ENCODE measurements at regions not wholly inside any gene's neighbourhood (a gene's known extent, or its start where the extent isn't known, plus 50 kb on each side); places are given as distances from the start of the nearest gene placed in this dataset.

DNA sequence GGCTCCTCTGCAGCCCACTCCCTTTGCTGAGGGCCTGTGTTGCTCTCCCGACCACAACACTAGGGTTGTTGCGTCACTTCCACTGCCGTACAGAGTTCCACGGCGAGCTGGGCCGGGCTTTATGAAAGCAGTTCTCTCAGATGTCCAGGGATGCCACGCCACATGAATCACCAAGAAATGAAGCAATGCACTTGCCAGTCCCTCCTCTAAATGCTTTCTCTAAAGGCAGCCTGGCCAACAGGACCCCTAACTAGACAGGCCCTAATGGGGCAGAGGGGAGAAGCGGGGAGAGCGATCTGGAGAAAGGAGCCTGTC is 188.7 kb downstream of the CTTN start:
- H3K4me3 ChIP-seq (ENCODE audit: control insufficient read depth in 1 of 7, extremely low read depth in 1 of 7, insufficient read depth in 4 of 7, low read depth in 2 of 7, low read length in 6 of 7), result no peak overlapping the region
- 100% methylated on average over 2 of the region's 9 CpGs for WGBS (ENCODE audit: insufficient coverage)
- H3K4me1 ChIP-seq (ENCODE audit: control extremely low read depth in 1 of 4, control insufficient read depth in 4 of 4, insufficient read depth in 4 of 4, low read length in 3 of 4), result peaks cover 0 to 7% (median 0%) of the 10 kb centered on the region in 4 experiments
- no peak for DNase-seq
- CTCF ChIA-PET, result no interaction called here
- H3K27ac ChIP-seq (ENCODE audit: insufficient read depth in 1 of 2, low read depth in 1 of 2, low read length in 2 of 2, poor library complexity in 1 of 2, severe bottlenecking in 2 of 2), result no peak overlapping the region
- peaks cover 0 to 4% (median 0%) of the 10 kb centered on the region in 5 experiments for H3K9me3 ChIP-seq (ENCODE audit: control extremely low read depth in 1 of 5, control insufficient read depth in 4 of 5, insufficient read depth in 2 of 5, low read depth in 1 of 5, low read length in 4 of 5)
- H3K36me3 ChIP-seq (ENCODE audit: control insufficient read depth in 4 of 4, insufficient read depth in 4 of 4, low read length in 3 of 4), result no peaks in the 10 kb centered on the region
- POLR2A ChIA-PET, result no interaction called here
- peaks cover 0 to 16% (median 5%) of the 10 kb centered on the region in 5 experiments for H3K27me3 ChIP-seq (replicated peaks in 2 of 5; ENCODE audit: control insufficient read depth in 4 of 5, insufficient read depth in 5 of 5, low read length in 4 of 5)

DNA sequence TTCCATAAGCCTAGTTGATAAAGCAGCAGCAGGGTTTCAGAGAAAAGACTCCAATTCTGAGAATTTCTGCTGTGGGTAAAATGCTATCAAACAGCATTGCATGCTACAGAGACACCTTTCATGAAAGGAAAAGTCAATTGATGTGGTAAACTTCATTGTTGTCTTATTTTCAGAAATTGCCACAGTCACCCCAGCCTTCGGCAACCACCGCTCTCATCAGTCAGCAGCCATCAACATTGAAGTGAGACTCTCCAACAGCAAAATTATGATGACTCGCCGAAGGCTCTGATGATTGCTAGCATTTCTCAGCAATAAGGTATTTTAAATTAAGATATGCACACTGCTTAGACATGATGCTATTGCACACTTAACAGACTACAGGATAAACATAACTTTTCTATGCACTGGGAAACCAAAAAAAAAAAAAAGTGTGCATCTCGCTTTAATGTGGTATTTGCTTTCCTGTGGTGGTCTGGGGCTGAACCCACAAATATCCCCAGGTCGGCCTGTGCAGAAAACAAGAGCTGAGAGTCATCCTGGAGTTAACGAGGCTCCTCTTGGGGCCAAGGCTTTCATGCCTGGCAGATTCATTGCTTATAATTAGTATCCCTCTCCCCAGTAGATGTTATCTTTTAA is 192.1 kb downstream of the CTTN start:
- Histone ChIP-seq H3K27me3 (replicated peaks in 2 of 5; ENCODE audit: control insufficient read depth in 4 of 5, insufficient read depth in 5 of 5, low read length in 4 of 5) (peaks cover 0 to 16% (median 5%) of the 10 kb centered on the region in 5 experiments), H3K27ac (ENCODE audit: insufficient read depth in 1 of 2, low read depth in 1 of 2, low read length in 2 of 2, poor library complexity in 1 of 2, severe bottlenecking in 2 of 2) (no peak overlapping the region), H3K4me1 (ENCODE audit: control extremely low read depth in 1 of 4, control insufficient read depth in 4 of 4, insufficient read depth in 4 of 4, low read length in 3 of 4) (peaks cover 0 to 16% (median 2%) of the 10 kb centered on the region in 4 experiments), H3K9me3 (ENCODE audit: control extremely low read depth in 1 of 5, control insufficient read depth in 4 of 5, insufficient read depth in 2 of 5, low read depth in 1 of 5, low read length in 4 of 5) (peaks cover 0 to 4% (median 0%) of the 10 kb centered on the region in 5 experiments), H3K36me3 (ENCODE audit: control insufficient read depth in 4 of 4, insufficient read depth in 4 of 4, low read length in 3 of 4) (no peaks in the 10 kb centered on the region), H3K4me3 (ENCODE audit: control insufficient read depth in 1 of 7, extremely low read depth in 1 of 7, insufficient read depth in 4 of 7, low read depth in 2 of 7, low read length in 6 of 7) (no peak overlapping the region)
- WGBS (ENCODE audit: insufficient coverage), result 64% methylated on average over 5 of the region's 7 CpGs
- CTCF ChIA-PET, result interaction anchor here (0.7 kb wide), 1 partner anchor 126 kb away, joined by 4 read pairs; no protein-coding TSS in a partner anchor
- DNase-seq, result peak in 2 of 3 donors; percentile 54 to 66
- POLR2A ChIA-PET, result interaction anchor here (0.6 to 0.7 kb wide), 3 partner anchors 8 to 36 kb away, joined by 3 to 7 read pairs (median 4); no protein-coding TSS in a partner anchor

DNA sequence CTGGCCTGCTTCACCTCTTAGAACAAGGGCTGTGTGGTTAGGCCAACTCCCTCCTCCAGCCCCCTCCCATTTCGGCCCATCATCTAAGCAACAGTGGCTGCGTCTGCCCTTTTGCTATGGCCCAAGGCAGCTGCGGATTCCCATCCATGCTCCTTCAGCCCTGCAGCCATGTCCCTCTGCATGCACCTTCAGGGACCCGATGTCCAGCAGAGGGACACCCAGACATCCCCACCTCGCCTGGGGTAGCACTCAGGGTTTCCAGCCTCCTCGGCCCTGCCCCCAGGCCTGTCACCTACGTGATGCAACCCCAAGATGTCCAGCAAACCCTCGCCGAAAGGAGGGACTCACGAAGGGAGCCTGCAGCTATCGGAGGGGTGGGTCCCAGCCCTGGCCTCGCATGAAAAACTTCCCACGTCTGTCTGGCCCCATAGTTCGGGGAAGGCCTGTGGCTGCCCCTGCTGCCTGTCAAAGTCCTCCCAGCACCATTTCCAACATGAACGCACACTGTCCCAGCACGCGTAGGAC is 194.4 kb downstream of the CTTN start:
- H3K36me3 ChIP-seq (ENCODE audit: control insufficient read depth in 4 of 4, insufficient read depth in 4 of 4, low read length in 3 of 4), result no peaks in the 10 kb centered on the region
- CTCF ChIA-PET, result interaction anchor here (1.2 kb wide), 1 partner anchor 162 kb away, joined by 3 read pairs; no protein-coding TSS in a partner anchor
- WGBS (ENCODE audit: insufficient coverage), result 94% methylated on average over 13 of the region's 17 CpGs
- H3K27me3 ChIP-seq (replicated peaks in 2 of 5; ENCODE audit: control insufficient read depth in 4 of 5, insufficient read depth in 5 of 5, low read length in 4 of 5), result peaks cover 0 to 10% (median 5%) of the 10 kb centered on the region in 5 experiments
- POLR2A ChIA-PET, result no interaction called here
- no peak overlapping the region for H3K27ac ChIP-seq (ENCODE audit: insufficient read depth in 1 of 2, low read depth in 1 of 2, low read length in 2 of 2, poor library complexity in 1 of 2, severe bottlenecking in 2 of 2)
- H3K9me3 ChIP-seq (ENCODE audit: control extremely low read depth in 1 of 5, control insufficient read depth in 4 of 5, insufficient read depth in 2 of 5, low read depth in 1 of 5, low read length in 4 of 5), result peaks cover 0 to 4% (median 0%) of the 10 kb centered on the region in 5 experiments
- H3K4me3 ChIP-seq (ENCODE audit: control insufficient read depth in 1 of 7, extremely low read depth in 1 of 7, insufficient read depth in 4 of 7, low read depth in 2 of 7, low read length in 6 of 7), result no peak overlapping the region
- peaks cover 0 to 22% (median 5%) of the 10 kb centered on the region in 4 experiments for H3K4me1 ChIP-seq (ENCODE audit: control extremely low read depth in 1 of 4, control insufficient read depth in 4 of 4, insufficient read depth in 4 of 4, low read length in 3 of 4)
- no peak for DNase-seq

DNA sequence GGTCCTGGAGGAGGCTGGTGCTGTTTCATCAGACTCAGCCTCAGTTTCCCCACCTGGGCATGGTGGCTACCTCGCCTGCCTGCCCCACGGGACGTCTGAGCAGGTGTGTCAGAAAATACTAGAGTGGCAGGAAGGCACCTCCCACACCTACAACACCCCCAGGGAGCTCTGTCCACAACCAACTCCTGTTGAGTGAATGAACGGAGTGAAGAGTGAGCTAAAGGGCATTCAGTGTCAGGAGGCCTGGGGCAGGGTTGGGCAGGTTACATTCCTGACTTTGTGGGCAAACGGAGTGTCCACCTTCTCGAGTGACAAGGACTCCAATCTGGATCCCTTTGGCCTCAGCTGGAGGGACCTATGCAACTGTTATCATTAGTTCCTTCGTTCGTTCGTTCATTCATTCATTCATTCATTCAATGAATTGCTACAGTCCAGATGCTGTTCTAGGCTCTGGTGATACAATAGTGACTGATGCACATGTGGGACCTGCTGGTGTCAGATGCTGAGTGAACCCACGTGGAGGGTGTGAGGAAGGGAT is 195.2 kb downstream of the CTTN start:
- Histone ChIP-seq H3K4me3 (ENCODE audit: control insufficient read depth in 1 of 7, extremely low read depth in 1 of 7, insufficient read depth in 4 of 7, low read depth in 2 of 7, low read length in 6 of 7) (no peak overlapping the region), H3K4me1 (ENCODE audit: control extremely low read depth in 1 of 4, control insufficient read depth in 4 of 4, insufficient read depth in 4 of 4, low read length in 3 of 4) (peaks cover 0 to 22% (median 5%) of the 10 kb centered on the region in 4 experiments), H3K27ac (ENCODE audit: insufficient read depth in 1 of 2, low read depth in 1 of 2, low read length in 2 of 2, poor library complexity in 1 of 2, severe bottlenecking in 2 of 2) (no peak overlapping the region), H3K27me3 (replicated peaks in 2 of 5; ENCODE audit: control insufficient read depth in 4 of 5, insufficient read depth in 5 of 5, low read length in 4 of 5) (peaks cover 0 to 10% (median 5%) of the 10 kb centered on the region in 5 experiments), H3K9me3 (ENCODE audit: control extremely low read depth in 1 of 5, control insufficient read depth in 4 of 5, insufficient read depth in 2 of 5, low read depth in 1 of 5, low read length in 4 of 5) (peaks cover 0 to 4% (median 0%) of the 10 kb centered on the region in 5 experiments), H3K36me3 (ENCODE audit: control insufficient read depth in 4 of 4, insufficient read depth in 4 of 4, low read length in 3 of 4) (no peaks in the 10 kb centered on the region)
- ChIA-PET CTCF (interaction anchor here (1.2 to 1.9 kb wide), 2 partner anchors 9 to 161 kb away, joined by 3 to 5 read pairs; no protein-coding TSS in a partner anchor), POLR2A (no interaction called here)
- no peak for DNase-seq
- WGBS (ENCODE audit: insufficient coverage), result 76% methylated on average over 5 of the region's 10 CpGs

DNA sequence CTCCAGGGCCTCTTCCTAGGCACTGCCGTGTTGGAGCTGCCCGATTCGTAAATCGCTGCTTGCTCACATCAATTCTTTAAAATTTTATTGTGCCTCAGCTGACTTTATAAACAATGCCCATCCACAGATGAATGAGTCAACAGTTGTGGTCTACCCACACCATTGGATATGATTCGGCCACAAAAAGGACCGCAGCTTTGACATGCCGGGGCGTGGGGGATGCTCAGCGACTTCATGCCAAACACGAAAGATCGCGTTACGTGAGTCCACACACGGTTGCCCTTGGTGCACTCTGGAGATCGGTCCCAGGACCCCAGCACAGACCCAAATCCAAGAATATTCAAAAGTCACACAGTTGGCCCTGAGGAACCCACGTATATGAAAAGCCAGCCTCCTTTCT is 195.7 kb downstream of the CTTN start:
- H3K9me3 ChIP-seq (ENCODE audit: control extremely low read depth in 1 of 5, control insufficient read depth in 4 of 5, insufficient read depth in 2 of 5, low read depth in 1 of 5, low read length in 4 of 5), result peaks cover 0 to 3% (median 0%) of the 10 kb centered on the region in 5 experiments
- no peak for DNase-seq
- peaks cover 0 to 22% (median 5%) of the 10 kb centered on the region in 4 experiments for H3K4me1 ChIP-seq (ENCODE audit: control extremely low read depth in 1 of 4, control insufficient read depth in 4 of 4, insufficient read depth in 4 of 4, low read length in 3 of 4)
- POLR2A ChIA-PET, result no interaction called here
- CTCF ChIA-PET, result interaction anchor here (1.9 kb wide), 1 partner anchor 9 kb away, joined by 5 read pairs; no protein-coding TSS in a partner anchor
- H3K36me3 ChIP-seq (ENCODE audit: control insufficient read depth in 4 of 4, insufficient read depth in 4 of 4, low read length in 3 of 4), result no peaks in the 10 kb centered on the region
- peaks cover 0 to 9% (median 5%) of the 10 kb centered on the region in 5 experiments for H3K27me3 ChIP-seq (replicated peaks in 2 of 5; ENCODE audit: control insufficient read depth in 4 of 5, insufficient read depth in 5 of 5, low read length in 4 of 5)
- no peak overlapping the region for H3K4me3 ChIP-seq (ENCODE audit: control insufficient read depth in 1 of 7, extremely low read depth in 1 of 7, insufficient read depth in 4 of 7, low read depth in 2 of 7, low read length in 6 of 7)
- WGBS (ENCODE audit: insufficient coverage), result 88% methylated on average over 15 of the region's 16 CpGs
- no peak overlapping the region for H3K27ac ChIP-seq (ENCODE audit: insufficient read depth in 1 of 2, low read depth in 1 of 2, low read length in 2 of 2, poor library complexity in 1 of 2, severe bottlenecking in 2 of 2)

DNA sequence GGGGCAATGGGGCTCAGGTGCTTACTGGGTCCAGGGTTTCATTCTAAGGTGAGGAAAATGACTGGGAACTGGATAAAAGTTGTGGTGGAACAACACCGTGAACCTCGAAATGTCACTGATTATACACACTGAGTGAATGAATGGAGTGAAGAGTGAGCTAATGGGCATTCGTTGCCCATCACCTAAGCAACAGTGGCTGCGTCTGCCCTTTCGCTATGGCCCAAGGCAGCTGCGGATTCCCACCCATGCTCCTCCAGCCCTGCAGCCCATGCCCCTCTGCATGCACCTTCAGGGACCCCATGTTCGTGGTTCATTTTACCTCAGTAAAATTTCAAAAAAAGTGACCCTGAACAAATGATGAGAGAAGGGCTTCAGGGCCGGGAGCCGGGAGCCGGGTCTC is 196.3 kb downstream of the CTTN start:
- Histone ChIP-seq H3K4me3 (ENCODE audit: control insufficient read depth in 1 of 7, extremely low read depth in 1 of 7, insufficient read depth in 4 of 7, low read depth in 2 of 7, low read length in 6 of 7) (no peak overlapping the region), H3K27ac (ENCODE audit: insufficient read depth in 1 of 2, low read depth in 1 of 2, low read length in 2 of 2, poor library complexity in 1 of 2, severe bottlenecking in 2 of 2) (no peak overlapping the region), H3K27me3 (replicated peaks in 2 of 5; ENCODE audit: control insufficient read depth in 4 of 5, insufficient read depth in 5 of 5, low read length in 4 of 5) (peaks cover 0 to 5% (median 3%) of the 10 kb centered on the region in 5 experiments), H3K36me3 (ENCODE audit: control insufficient read depth in 4 of 4, insufficient read depth in 4 of 4, low read length in 3 of 4) (no peaks in the 10 kb centered on the region), H3K4me1 (ENCODE audit: control extremely low read depth in 1 of 4, control insufficient read depth in 4 of 4, insufficient read depth in 4 of 4, low read length in 3 of 4) (peaks cover 0 to 22% (median 5%) of the 10 kb centered on the region in 4 experiments), H3K9me3 (ENCODE audit: control extremely low read depth in 1 of 5, control insufficient read depth in 4 of 5, insufficient read depth in 2 of 5, low read depth in 1 of 5, low read length in 4 of 5) (no peaks in the 10 kb centered on the region)
- DNase-seq, result no peak
- 96% methylated on average over 9 of the region's 10 CpGs for WGBS (ENCODE audit: insufficient coverage)
- ChIA-PET CTCF (interaction anchor here (1.9 kb wide), 1 partner anchor 8 kb away, joined by 5 read pairs; no protein-coding TSS in a partner anchor), POLR2A (no interaction called here)

DNA sequence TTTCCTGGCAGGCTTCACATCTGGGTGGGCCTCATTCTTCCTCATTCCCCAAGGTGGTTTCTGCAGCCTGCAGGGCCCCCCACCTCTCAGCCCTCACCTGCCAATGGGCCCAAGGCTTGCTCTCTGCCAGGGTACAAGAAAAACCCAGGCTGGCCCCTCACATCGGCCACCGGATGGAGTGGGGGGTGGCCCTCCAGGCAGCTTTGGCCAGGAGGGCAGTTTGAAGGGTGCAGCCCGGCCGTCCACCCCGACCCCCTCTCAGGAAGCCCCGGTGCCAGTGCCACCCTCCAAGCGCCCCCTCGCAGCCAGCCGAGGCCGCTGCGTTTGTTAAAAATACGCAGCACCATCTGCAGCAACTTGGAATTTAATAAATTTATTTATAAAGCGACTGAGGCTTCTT is 196.7 kb downstream of the CTTN start:
- Histone ChIP-seq H3K36me3 (ENCODE audit: control insufficient read depth in 4 of 4, insufficient read depth in 4 of 4, low read length in 3 of 4) (no peaks in the 10 kb centered on the region), H3K27me3 (replicated peaks in 2 of 5; ENCODE audit: control insufficient read depth in 4 of 5, insufficient read depth in 5 of 5, low read length in 4 of 5) (peaks cover 0 to 5% (median 3%) of the 10 kb centered on the region in 5 experiments), H3K4me3 (ENCODE audit: control insufficient read depth in 1 of 7, extremely low read depth in 1 of 7, insufficient read depth in 4 of 7, low read depth in 2 of 7, low read length in 6 of 7) (no peak overlapping the region), H3K9me3 (ENCODE audit: control extremely low read depth in 1 of 5, control insufficient read depth in 4 of 5, insufficient read depth in 2 of 5, low read depth in 1 of 5, low read length in 4 of 5) (no peaks in the 10 kb centered on the region), H3K4me1 (ENCODE audit: control extremely low read depth in 1 of 4, control insufficient read depth in 4 of 4, insufficient read depth in 4 of 4, low read length in 3 of 4) (peaks cover 0 to 22% (median 5%) of the 10 kb centered on the region in 4 experiments), H3K27ac (ENCODE audit: insufficient read depth in 1 of 2, low read depth in 1 of 2, low read length in 2 of 2, poor library complexity in 1 of 2, severe bottlenecking in 2 of 2) (no peak overlapping the region)
- ChIA-PET CTCF (interaction anchor here (1.9 kb wide), 1 partner anchor 8 kb away, joined by 5 read pairs; no protein-coding TSS in a partner anchor), POLR2A (no interaction called here)
- no peak for DNase-seq
- 95% methylated on average over 7 of the region's 13 CpGs for WGBS (ENCODE audit: insufficient coverage)
